Left lung (tissue), 4 donors: ENCODE measurements at regions not wholly inside any gene's neighbourhood (a gene's known extent, or its start where the extent isn't known, plus 50 kb on each side); places are given as distances from the start of the nearest gene placed in this dataset.
A peak's percentile ranks its signal among the peaks of the same experiment; 100 is the strongest.

Experiments used
- ATAC-seq: fragments of 200-7000 bp; cut with Tn5 transposase; one replicate; pipeline ENCODE4 v1.9.1; 2020; ENCODE audit warnings: moderate library complexity
- DNase-seq, 4 donors: peaks; one replicate each; pipeline ENCODE4 v3.0.0-alpha.2; 2013 to 2020
- H3K27ac ChIP-seq, 2 donors: fragments of 200-600 bp; sonication (generic) in 1 of 2; one replicate each; pipeline versions ENCODE4 v1.5.0 to v1.8.0; 2020 to 2021
- H3K27me3 ChIP-seq, 2 donors: fragments of 200-600 bp; sonication (generic) in 1 of 2; one replicate each; pipeline versions ENCODE4 v1.5.0 to v1.8.0; 2020 to 2021
- H3K36me3 ChIP-seq, 2 donors: fragments of 200-600 bp; sonication (generic) in 1 of 2; one replicate each; pipeline versions ENCODE4 v1.5.0 to v1.8.0; 2020 to 2021
- H3K4me1 ChIP-seq, 2 donors: fragments of 200-600 bp; one replicate each; pipeline ENCODE4 v1.8.0; 2021
- H3K4me3 ChIP-seq, 2 donors: fragments of 200-600 bp; sonication (generic) in 1 of 2; one replicate each; pipeline versions ENCODE4 v1.5.0 to v1.8.0; 2020 to 2021; ENCODE audit warnings: mild to moderate bottlenecking in 1 of 2
- H3K9me3 ChIP-seq, 2 donors: fragments of 200-600 bp; sonication (generic) in 1 of 2; one replicate each; pipeline versions ENCODE4 v1.5.0 to v1.8.0; 2020 to 2021
- CTCF ChIP-seq, 2 donors: fragments of 200-600 bp; sonication (generic) in 1 of 2; IDR thresholded peaks; one replicate each; pipeline versions ENCODE4 v1.5.0 to v1.8.0; 2021; ENCODE audit warnings: antibody characterized with exemption in 2 of 2
- intact Hi-C, 2 donors: fragments of 100-400 bp; cut with DNase I; formaldehyde crosslinking; loops; one replicate each; pipeline versions ENCODE4 v1.11.2 to v1.14.2; 2022
- donor health status: DM: no; HTN: yes; CAD: no.
- donor health status: DM: no; HTN: no; CAD: no.

GRCh38 chr6:167564416-167565250, 239.7 kb downstream of the TTLL2 start:
- no peak for TF ChIP-seq CTCF (IDR thresholded peaks at IDR 0.05)
- Histone ChIP-seq H3K27me3 (no peaks in the 10 kb centered on the region), H3K9me3 (no peaks in the 10 kb centered on the region), H3K27ac (no peak overlapping the region), H3K4me1 (peaks cover 0 to 9% of the 10 kb centered on the region in 2 donors), H3K36me3 (no peaks in the 10 kb centered on the region), H3K4me3 (no peak overlapping the region)
- intact Hi-C loops = no loop called here
- peak in 1 of 4 donors; percentile 48 for DNase-seq
- no peak for ATAC-seq

GRCh38 chr6:167565388-167565787, 240.5 kb downstream of the TTLL2 start:
- ATAC-seq = no peak

GRCh38 chr6:167565884-167566599, 241.2 kb downstream of the TTLL2 start:
- peak in 3 of 4 donors; percentile 47 to 69 (median 68) for DNase-seq

More at GRCh38 chr6:167565388-167565787, 240.5 kb downstream of the TTLL2 start:
- H3K4me1 ChIP-seq = peaks cover 0 to 9% of the 10 kb centered on the region in 2 donors
- H3K9me3 ChIP-seq = no peaks in the 10 kb centered on the region
- H3K36me3 ChIP-seq = no peaks in the 10 kb centered on the region
- intact Hi-C loops = no loop called here
- H3K27ac ChIP-seq = peak overlapping the region in 1 of 2 donors; percentile 45
- TF ChIP-seq CTCF (IDR thresholded peaks at IDR 0.05) = no peak
- no peaks in the 10 kb centered on the region for H3K27me3 ChIP-seq
- peak in 1 of 4 donors; percentile 45 for DNase-seq
- H3K4me3 ChIP-seq = no peak overlapping the region

GRCh38 chr6:167566711-167567141, 241.8 kb downstream of the TTLL2 start:
- H3K36me3 ChIP-seq = no peaks in the 10 kb centered on the region
- H3K4me1 ChIP-seq = peaks cover 0 to 9% of the 10 kb centered on the region in 2 donors
- DNase-seq (peak in 2 of 4 donors; percentile 43 to 70), ATAC-seq (peak; percentile 11)
- TF ChIP-seq CTCF (IDR thresholded peaks at IDR 0.05) = no peak
- H3K27me3 ChIP-seq = no peaks in the 10 kb centered on the region
- no peaks in the 10 kb centered on the region for H3K9me3 ChIP-seq
- H3K4me3 ChIP-seq = no peak overlapping the region
- H3K27ac ChIP-seq = no peak overlapping the region
- intact Hi-C loops = no loop called here

More at GRCh38 chr6:167565884-167566599, 241.2 kb downstream of the TTLL2 start:
- H3K36me3 ChIP-seq = no peaks in the 10 kb centered on the region
- no peaks in the 10 kb centered on the region for H3K27me3 ChIP-seq
- H3K27ac ChIP-seq = peak overlapping the region; percentile 17 to 35
- H3K9me3 ChIP-seq = no peaks in the 10 kb centered on the region
- intact Hi-C loops = no loop called here
- peaks cover 0 to 9% of the 10 kb centered on the region in 2 donors for H3K4me1 ChIP-seq
- H3K4me3 ChIP-seq = no peak overlapping the region
- no peak for TF ChIP-seq CTCF (IDR thresholded peaks at IDR 0.05)
- ATAC-seq = peak; percentile 83
